KG1 (cell line): ENCODE measurements at regions not wholly inside any gene's neighbourhood (a gene's known extent, or its start where the extent isn't known, plus 50 kb on each side); places are given as distances from the start of the nearest gene placed in this dataset.

Experiments used
- DNase-seq: peaks from one replicate; lab custom pipeline; 2025; lab: John Stamatoyannopoulos, UW

DNA sequence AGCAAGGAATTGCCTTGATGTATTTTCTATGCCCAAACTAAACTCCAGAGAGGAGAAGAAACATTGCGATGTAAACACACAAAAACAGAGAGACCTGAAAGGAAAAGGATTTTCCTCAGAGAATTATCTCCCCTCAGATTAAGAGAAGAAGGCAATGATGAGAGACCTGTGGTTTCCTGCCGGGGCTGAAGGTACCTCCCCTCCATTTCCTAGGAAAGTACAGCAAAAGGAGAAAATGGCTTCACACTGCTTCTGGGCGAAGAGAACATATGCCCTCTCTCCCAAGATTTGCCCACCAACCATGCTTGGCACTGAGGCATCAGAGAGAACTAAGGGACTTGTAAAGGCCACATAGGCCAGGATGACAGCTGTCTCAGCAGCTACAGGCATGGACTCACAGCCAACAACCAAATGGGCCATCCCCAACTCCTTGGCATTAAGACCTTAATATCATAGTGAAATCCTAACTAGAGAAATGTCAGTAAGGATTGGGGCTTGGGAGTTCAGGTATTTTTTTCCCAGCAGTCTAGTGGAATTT, 523.0 kb downstream of the PTPRC start:
- no peak for DNase-seq

DNA sequence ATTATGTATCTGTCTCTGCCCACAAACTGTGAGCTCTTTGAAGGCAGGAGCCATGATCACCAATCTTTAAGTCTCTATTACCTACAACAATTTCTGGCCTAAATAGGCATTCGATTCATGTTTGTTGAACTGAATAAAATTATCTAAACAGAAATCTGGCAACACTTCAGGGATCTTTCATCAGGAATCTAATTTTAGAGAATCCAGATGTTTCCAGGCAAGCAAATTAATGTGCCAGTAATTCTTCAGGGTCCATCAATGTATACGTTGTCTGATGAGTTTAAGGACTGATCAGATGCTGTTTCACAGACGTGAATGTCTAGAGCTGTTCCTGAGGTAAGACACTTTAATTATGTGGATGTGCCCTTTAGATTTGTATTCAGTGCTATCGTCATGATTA, 524.4 kb downstream of the PTPRC start:
- no peak for DNase-seq

DNA sequence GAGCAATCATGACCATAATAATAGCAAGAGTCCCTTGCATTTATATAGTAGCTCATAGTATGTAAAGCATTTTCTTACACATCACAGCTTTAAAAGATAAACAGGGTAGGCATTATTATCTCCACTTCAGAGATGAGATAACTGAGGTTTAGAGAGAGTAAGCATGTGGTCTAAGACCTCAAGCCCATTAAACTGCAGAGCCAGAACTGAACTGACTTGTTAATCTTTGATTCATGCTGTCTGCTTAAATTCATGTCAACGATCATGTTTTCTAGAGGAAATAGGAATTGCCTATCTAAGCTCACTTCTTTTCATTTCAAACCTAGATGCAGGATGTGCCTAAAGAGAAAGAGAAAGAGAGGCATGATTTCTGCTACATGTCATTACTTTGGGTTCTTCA, 524.8 kb downstream of the PTPRC start:
- no peak for DNase-seq

DNA sequence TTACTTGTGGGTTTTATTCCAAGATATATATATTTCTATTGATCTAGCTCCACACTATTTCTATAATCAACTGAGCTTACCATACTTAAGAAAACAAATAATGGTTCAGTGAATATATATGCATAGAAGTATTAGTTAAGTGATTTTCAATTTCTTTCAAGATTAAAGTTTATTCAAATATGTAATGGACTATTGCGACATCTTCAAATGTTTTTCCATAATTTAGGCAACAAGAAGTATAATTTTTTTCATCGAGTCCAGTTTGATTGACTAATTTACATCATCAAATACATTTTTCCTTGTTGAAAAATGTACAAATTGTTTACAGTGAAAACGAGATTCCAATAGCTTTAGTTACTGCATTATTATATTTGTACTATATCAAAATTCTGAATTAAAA, 528.6 kb downstream of the PTPRC start:
- DNase-seq = no peak

DNA sequence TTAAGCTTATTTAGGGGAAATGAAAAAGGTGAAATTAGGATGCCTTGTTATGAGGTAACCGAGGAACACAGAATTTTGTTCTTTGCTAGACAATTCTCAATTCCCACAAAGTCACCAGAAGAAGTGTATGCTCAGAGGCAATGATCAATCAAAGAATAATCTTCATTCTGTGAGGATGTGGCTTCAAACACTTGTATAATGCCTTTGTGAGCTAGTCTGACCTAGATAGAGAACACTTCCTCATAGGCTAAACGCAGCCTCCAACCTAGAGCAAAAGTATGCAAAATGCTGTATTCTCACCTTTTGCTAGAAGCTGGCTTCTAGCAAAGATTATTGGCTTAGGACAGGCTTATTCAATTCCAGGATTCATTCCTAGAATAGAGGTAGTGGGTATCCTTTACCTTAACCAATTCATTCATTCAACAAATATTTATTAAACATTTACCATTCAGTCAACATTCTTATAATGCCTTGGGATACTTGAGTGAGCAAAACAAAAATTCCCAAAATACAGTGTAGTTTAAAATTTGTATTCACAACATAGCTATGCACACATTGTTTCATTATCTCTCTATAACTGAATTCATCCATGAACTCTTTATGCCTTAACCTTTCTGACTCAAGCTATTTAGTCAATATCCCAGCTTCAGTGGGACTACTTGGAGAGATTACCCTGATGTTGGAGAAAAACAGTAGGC, 530.2 kb downstream of the PTPRC start:
- DNase-seq = no peak

DNA sequence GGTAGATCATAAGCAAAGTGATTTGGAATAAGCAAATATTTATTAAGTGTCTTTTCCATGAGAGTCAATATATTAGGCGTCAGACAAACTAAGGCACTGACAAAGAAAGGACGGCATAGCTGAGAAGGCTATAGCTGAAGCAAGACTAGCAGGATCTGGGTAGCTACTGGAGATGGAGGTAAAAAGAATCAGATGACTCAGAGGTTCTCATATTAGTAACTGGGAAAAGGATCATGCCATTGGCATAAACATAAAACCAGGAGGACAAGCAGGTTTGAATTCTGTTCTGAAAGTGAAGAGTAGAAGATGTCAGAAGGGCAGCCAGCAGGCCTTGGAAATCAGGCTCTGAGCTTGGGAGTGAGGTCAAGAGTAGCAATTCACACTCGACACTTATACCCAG, 531.9 kb downstream of the PTPRC start:
- no peak for DNase-seq

DNA sequence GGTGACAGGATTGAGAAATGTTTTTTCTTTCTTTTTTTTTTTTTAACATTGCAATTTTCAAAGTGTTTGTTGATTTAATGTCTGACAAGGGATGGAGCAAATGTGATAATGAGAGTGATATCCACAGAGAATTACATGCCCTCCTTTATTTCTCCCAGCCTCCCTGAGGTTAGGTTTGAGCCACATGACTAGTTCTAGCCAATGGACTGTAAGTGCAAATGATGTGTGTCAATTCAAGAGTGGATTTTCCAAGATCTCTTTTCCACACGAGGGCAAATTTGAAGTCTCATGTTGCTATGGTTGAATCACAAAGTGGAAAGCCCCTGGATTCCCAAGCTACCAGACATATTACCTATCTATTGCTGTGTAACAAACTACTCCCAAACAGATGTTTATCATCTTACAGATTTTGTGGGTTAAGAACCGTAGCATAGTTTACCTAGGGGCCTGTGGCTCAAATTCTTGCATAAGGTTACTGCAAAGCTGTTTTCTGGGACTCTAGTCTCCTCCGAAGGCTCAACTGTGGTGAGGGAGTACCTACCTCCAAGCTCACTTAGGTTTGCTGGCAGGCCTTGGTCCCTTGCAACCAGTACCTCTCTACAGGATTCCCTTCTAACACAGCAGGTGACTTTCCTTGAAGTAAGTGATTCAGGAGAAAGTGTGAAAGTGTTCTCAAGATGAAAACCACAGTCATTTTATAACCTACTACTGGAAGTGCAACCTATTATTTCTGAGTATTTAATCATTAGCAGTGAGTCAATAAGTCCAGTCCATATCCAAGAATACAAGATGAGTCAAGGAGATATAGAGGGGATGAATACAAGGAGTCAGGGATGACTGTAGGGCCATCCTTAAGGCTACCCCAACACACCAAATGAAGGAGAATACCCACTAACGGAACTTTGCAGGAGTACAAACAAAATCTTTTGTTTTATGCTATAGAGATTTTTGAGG, 533.6 kb downstream of the PTPRC start:
- DNase-seq = no peak

DNA sequence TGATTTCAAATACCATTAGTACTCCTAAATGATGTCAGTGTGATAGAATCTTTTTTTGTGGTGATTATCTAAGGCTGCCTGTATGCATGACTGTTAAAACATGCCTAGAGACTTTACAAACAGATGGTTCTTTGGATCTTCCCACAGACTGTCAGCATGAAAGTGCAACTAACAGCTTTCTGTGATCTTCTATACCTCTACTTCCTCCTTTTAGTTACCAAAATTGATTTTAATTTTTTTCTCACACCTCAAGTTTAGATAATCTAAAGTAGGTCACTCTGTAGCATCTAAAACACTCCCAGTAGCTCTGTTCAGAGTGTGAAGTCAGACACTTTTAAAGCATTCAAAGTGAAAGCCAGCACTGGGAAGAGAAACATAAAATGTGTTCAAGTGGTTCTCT, 534.5 kb downstream of the PTPRC start:
- DNase-seq = peak; percentile 30

DNA sequence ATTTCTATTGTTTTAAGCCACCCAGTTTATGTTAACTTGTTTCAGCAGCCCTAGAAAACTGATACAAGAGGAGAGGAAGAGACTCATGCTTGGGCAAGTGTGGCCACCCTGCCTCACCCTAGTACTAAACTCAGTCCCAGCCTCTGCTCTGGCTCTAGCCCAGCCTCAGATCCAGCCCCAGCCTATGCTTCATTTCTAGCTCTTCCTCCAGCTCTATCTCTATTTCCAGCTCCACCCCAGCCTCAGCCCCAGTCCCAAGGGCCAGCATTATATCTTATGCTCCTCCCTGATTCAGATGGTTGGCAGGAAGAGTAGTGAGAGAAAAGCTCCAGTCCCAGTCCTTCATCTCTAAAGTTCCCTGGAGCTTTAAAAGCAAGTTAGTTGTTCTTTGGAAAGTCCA, 535.5 kb downstream of the PTPRC start:
- DNase-seq = no peak

DNA sequence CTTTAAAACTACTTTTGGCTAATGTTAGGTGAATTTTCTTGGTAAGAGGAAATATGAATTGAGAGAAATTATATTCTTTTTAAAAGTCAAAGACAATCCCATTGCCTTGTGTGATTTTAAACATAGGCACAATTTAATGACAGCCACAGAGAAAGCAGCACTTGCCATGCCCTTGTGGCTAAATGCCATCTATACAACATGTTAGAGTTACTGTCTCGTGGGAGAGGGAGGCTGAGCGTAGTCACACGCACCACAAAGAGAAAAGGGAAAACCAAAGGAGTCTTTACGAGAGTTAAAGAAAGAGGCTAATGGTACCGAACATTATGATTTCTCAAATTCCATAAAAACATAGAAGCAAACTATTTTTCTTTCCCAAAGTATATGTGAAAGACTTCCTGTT, 537.9 kb downstream of the PTPRC start:
- no peak for DNase-seq

DNA sequence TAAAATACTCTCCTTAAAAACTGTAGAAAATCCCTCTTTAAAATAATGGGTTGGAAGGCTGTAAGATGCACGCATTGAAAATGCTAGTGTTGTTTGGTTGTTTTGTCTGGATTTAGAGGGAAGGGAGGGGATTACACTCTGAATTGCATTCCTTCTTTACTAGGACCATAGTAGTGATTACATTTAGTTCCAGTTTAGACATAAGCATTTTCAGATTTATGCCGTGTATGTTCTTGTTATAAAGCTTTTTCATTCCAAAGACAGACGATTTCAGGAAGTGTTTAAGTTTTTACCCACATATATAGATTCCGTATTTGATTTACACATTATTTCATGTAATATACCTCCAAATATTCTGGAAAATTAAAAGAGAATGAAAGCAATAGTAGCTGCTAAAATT, 538.4 kb downstream of the PTPRC start:
- no peak for DNase-seq

DNA sequence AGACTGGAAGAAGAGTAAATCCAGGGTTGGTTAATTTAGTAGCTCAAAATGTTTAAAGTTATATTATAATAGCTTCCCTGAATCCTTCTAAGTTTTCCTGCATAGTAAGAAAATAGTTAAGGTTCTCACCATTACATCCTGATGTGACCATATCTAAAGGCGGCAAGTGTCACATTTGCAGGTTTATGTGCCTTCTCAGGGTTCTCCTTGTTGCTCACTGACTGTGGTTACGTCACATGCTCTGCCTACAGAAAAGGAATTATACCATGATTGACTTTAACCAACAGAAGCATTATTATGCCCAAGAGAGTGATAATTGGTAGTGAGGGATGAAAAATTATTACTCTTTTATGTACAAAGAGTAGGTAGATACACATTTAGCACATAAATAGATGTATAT, 539.8 kb downstream of the PTPRC start:
- DNase-seq = no peak

DNA sequence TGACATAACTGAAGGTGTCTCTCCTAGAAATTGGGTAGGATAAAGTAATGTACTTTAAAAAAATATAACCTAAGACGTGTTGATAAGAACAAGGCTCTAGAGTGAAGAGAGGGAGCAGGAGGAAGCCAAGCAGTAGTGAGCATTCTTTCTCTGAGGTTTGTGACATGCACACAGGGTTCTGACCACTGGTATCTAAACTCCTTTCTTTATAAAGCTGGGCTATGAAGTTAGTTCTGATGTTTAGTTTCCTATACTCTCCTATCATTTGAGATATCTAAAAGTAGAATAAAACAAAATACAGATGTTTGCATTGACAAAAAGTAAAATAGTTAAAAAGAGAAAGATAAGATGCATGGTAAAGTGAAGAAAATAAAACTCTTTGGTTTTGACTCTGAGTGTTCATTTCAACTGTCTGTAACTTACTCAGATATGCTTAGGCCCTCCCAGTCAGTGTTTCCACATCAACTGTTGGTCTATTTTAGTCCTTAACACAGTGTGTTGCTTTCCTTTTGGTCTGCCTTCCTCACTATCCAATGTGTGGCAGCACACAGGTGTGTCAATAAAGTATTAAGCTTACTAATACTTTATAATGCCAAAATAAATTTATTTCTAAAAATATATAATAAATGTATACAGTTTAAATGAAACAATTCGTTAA, 543.5 kb downstream of the PTPRC start:
- DNase-seq = no peak

DNA sequence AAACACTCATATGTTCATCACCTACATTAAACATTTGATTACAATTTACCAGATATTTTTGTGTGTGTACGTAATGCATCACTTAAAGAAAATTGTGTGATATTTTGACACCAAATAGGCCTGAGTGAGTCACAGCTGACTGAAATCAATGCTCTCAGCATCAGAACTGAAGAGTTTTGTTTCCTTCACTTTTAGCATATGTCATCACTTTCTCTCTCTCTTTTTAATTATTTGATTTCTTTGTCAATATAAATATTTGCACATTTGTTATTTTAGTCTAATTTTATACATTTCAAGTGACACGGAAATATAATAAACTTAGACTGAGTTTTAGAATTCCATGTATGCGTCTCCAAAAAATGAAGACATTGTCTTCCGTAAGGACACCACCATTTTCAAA, 545.3 kb downstream of the PTPRC start:
- DNase-seq = no peak

DNA sequence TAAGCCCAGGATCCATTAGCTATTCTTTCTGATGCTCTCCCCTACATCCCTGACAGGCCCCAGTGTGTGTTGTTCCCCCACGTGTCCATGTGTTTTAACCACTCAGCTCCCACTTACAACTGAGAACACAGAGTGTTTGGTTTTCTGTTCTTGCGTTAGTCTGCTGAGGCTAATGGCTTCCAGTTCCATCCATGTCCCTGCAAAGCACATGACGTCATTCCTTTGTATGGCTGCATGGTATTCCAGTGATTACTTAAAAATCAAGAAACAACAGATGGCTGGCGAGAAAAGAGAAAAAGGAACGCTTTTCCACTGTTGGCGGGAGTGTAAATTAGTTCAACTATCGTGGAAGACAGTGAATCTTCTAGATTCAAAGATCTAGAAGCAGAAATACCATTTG, 556.0 kb downstream of the PTPRC start:
- no peak for DNase-seq

DNA sequence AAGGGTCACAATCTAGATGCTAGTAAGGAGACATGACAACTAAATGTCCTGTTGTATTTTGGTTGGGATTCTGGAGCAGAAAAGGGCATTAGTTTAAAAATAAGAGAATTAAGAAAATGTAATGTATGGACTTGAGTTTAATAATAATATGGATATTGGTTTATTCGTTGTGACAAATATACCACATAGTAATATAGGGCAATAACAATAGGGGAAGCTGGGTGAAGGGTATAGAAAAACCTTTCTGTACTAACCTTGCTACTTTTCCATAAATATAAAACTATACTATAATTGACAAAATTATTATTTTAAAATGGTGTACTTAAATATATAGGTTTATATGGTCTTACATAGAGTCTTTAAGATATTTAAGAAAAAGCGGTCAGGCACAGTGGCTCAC, 558.9 kb downstream of the PTPRC start:
- no peak for DNase-seq

DNA sequence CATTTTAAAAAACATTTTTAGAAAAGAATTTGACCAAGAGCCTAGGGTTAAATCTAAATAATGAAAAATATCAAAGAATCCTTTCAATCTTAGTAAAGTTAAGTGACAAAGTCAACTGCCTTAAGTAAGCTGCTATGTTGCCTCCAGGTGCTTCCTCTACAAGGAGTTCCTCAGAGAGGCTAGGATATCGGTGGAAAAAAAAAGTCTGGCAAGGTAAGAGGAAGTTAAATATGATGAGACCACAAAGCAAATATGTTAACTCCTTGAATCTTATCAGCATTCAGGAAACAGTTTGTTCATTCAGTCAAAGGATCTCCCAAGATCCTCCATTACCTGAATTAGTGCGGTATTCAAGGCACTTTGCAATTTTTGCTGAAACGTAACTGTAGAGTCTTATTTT, 563.5 kb downstream of the PTPRC start:
- no peak for DNase-seq

DNA sequence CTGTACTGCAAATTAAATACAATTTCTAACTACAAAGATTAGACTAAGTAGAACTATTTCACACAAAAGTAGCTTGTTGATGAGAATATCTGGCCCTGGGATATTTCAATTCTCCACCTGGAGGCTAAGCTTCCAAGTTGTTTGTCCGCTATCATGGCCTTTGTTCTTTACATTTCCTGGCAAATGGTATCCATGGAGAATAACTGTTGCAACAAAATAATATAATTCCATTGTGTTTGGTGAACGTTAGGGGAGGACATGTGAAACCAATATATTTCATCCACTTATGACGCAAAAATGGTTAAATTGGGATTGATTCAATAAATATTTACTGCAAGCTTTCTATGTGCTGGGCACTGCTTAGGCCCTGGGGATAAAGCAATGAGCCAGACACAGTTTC, 565.4 kb downstream of the PTPRC start:
- no peak for DNase-seq

DNA sequence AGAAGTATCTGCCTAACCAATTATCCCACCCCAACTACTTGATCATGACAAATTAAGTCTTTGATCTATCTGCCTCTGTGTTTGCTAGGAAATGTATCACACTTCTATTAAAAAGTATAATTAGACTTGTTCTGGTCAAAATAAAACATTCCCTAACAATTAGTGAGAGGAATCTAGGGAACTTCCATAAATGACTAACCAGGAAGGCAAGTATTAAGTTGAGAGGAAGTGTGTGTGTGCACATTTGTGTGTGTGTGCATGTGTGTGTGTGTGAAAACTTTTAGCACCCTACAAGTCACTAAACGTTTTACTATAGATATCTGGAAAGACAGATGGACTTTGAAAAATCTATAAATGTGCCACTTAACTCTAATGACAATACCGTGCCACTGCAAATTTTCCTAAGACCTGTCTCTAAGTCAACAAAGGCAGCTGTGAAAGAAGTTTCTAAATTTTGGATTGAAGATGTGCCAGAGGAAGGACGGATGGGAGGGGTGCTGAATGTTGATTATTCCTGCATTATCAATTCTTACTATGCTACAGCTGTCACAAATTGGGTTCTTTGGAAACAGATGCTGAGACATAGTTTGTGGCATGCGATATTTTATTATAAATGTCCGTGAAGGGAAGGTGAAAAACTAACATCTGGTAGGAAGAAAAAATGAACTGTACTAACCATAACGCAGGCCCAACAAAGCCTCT, 567.1 kb downstream of the PTPRC start:
- no peak for DNase-seq

DNA sequence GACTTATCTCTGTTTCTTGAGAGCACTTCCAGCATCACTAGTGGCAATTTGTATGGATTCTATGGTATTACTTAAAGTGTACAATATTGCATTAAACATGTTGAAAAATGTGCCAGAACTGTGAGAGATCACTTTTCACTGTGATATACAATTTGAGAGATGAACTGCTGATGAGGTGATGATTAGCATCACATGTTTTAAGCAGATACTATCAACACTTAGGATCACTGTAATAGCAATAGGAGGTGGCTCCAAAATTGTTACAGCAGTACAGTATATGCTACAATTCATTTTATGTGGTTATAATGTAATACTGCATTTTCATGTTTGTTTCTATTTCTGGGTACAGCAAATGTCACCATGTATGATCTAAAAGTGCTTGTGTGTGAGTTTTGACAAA, 570.0 kb downstream of the PTPRC start:
- DNase-seq = no peak

DNA sequence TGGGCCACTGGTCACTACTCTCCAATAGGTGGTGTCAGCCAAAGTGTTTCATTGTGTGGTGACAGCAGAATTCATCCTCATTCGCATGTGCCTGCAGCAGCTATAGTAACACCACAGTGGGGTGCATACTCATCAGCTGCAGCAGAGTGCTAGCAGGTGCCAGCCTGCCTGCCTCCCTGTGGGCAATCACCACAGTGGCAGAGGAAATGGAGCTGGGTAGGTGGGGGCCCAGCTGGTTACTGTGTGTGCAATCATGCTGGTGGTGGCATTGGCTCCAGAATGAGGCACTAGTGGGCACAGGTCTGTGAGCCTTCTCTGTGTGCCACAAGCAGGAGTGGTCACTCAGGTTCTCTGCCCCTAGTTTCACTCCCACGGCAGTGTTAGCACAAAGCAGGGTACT, 579.2 kb downstream of the PTPRC start:
- no peak for DNase-seq

DNA sequence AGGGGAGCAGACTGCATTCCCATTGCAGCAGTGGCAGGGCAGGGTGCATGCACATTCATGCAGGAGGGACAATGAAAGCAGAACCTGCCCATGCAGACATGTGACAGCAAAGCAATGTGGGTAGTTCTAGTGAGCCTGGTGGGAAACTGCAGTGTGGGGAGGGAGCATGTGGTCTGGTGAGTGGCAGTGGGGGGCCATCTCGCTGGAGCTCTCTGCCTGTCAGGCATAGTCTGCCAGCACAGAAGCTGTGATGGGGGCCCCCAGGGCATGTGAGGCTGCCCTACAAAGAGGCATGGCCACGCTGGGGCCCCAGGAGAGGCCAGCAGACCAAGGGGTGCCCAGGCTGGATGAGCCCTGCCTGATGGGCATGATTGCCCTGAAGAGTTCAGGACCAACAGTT, 579.7 kb downstream of the PTPRC start:
- DNase-seq = no peak
